ENCODE measurements at regions not wholly inside any gene's neighbourhood (a gene's known extent, or its start where the extent isn't known, plus 50 kb on each side); places are given as distances from the start of the nearest gene placed in this dataset.

DNA sequence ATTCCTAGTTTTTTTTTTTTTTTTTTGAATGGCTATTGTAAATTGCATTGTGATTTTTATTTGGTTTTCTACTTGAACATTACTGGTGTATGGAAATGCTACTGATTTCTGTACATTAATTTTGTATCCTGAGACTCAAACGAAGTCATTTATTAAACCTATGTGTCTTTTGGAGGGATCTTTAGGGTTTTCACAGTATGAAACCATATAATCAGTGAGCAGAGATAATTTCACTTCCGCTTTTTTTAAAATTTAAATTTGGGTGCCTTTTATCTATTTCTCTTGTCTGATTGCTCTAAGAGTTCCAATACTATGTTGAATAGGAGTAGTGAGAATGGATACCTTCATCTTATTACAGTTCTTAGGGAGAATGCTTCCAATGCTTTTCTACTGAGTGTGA, 102.7 kb downstream of the ZWINT start:
- no peak for TF ChIP-seq EZH2 (IDR thresholded peaks at IDR 0.05; ENCODE audit: low read depth, low read length, severe bottlenecking)
- TF ChIP-seq RNF2 (IDR thresholded peaks at IDR 0.05; ENCODE audit: borderline replicate concordance, low read depth, low read length, missing control alignments, poor library complexity, severe bottlenecking): no peak
- TF ChIP-seq TAF1 (IDR thresholded peaks at IDR 0.05; ENCODE audit: low read depth, low read length): no peak
- TF ChIP-seq SRF (IDR thresholded peaks at IDR 0.05; ENCODE audit: low read depth, low read length): no peak
- TF ChIP-seq, protein P1, sequence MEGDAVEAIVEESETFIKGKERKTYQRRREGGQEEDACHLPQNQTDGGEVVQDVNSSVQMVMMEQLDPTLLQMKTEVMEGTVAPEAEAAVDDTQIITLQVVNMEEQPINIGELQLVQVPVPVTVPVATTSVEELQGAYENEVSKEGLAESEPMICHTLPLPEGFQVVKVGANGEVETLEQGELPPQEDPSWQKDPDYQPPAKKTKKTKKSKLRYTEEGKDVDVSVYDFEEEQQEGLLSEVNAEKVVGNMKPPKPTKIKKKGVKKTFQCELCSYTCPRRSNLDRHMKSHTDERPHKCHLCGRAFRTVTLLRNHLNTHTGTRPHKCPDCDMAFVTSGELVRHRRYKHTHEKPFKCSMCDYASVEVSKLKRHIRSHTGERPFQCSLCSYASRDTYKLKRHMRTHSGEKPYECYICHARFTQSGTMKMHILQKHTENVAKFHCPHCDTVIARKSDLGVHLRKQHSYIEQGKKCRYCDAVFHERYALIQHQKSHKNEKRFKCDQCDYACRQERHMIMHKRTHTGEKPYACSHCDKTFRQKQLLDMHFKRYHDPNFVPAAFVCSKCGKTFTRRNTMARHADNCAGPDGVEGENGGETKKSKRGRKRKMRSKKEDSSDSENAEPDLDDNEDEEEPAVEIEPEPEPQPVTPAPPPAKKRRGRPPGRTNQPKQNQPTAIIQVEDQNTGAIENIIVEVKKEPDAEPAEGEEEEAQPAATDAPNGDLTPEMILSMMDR (IDR thresholded peaks at IDR 0.05; ENCODE audit: control extremely low read depth in 1 of 3, insufficient read depth in 1 of 3, low read depth in 1 of 3, low read length in 3 of 3): no peak
- no peak for TF ChIP-seq GABPA (IDR thresholded peaks at IDR 0.05; ENCODE audit: borderline replicate concordance, insufficient read depth, low read length)
- TF ChIP-seq SIN3A (conservative IDR thresholded peaks at IDR 0.05 in 1 of 2, IDR thresholded peaks at IDR 0.05 in 1 of 2; ENCODE audit: low read depth in 1 of 2, low read length in 2 of 2): no peak
- no peak for TF ChIP-seq POLR2A (IDR thresholded peaks at IDR 0.05; ENCODE audit: control extremely low read depth in 1 of 2, low read depth in 2 of 2, low read length in 2 of 2)

All from H1 (cell line).